Stimulated activated CD8-positive, alpha-beta memory T cell treated with anti-CD3 and anti-CD28 coated beads, Interleukin-15, amount 100 ng/mL, for 48 hours (primary cell): ENCODE measurements at regions not wholly inside any gene's neighbourhood (a gene's known extent, or its start where the extent isn't known, plus 50 kb on each side); places are given as distances from the start of the nearest gene placed in this dataset.
A peak's percentile ranks its signal among the peaks of the same experiment; 100 is the strongest.

Experiments used
- DNase-seq, 2 donors: peaks; one replicate each; pipeline ENCODE4 v3.0.0-alpha.2; 2020; ENCODE audit warnings: low read depth in 2 of 2

- DNase-seq: no peak
Measured at GRCh38 chr1:9179463-9180110, 50.7 kb upstream of the GPR157 start.

- DNase-seq: no peak
Measured at GRCh38 chr1:9180111-9180819, 51.4 kb upstream of the GPR157 start.

GRCh38 chr1:9181176-9181906 lies 52.4 kb upstream of the GPR157 start:
- peak; percentile 40 to 43 for DNase-seq

DNA sequence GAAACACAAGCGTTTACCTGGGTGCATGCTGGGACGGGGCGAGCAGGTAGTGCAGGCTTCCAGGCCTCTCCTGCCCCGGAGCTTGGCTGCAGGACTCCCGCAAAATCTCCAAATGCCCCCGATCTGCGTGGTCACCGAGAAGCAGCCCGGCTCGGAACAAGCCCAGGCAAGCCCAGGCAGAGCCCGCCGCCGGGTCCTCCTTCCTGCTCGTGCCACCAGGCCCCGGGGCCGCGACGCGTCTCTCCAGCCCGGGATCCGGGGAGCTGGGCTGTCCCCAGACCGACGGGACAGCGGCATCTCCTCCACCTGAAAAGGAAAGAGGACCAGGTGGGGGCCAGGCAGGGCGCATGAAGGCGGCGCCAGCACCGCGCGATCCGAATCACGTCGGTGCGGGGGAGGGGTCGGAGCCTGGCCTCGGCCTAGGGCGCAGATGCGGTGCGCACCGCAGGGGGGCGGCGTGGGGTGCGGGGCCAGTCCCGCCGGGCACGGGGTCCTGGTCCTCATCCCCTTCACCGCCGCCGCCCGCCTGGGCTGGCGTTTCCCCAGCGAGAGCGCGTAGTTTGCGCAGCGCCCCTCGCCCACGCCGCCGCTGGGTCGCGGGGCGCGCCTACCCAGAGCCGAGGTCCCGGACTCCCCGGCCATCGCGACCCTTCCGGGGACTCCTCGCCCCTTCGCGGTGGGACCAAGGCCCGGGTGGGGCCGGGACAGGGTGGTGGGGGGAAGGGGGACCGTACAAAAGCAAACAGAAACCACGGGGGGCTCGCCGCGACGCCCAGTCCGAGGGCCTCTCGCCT lies 52.4 kb upstream of the H6PD start:
- no peak for DNase-seq

DNA sequence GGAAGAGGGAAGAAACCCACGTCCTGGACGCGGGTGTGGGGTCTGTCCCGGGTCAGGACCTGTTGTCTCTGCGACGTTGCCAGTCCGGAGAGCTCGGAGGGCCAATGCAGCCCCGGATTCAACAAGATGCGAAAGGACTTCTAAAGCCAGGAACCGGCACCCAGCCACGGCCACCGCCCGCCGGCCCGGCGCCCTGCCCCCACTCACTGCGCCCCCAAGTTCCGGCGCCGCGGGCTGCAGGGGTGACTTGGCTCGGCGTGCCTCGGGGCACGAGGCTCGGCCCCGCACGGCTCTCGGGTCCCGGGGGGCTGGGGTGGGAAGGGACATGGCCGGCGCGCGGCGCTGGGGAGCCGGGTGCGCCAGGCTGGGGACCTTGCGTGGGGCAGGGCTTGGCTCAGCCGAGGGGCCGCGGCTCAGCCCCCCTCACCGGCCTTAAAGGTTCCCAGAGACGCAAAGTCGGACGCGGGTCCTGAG lies 51.8 kb upstream of the H6PD start:
- DNase-seq: no peak

DNA sequence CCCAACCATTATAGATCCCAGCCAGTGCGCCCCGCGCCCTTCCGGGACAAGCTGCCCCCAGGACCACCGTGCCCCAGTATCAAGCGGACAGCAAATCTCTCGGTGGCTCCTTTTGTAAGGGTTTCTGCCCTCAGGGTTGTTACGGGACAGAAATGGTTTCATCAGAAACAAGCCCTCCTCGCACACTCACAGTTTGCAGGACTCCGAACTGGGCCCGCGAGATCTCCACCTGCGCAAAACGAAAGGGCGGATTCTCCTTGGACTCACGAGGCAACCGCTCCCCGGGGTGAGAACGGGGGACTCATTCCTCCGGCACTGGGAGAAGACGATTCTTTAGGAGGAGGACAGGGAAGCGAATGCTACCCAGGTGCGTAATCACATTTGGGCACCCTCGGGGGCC lies 51.1 kb upstream of the H6PD start:
- no peak for DNase-seq

DNA sequence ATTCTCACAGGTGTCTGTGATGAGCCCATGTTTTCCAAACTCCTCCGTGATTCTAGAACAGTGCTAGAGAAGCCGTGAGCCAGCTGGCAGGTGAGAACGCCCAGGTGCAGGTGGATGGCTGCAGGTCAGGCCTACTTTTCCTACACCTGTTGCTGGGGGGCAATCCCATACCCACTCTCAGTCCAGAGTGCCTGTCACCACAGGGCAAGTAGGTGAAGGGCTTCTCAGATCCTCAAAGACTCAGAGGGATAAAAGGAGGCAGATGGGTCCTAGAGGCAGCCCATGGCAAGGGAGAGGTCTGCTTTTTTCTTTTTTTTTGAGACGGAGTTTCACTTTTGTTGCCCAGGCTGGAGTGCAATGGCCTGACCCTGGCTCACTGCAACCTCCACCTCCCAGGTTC lies 50.7 kb upstream of the H6PD start:
- no peak for DNase-seq

- DNase-seq: no peak
Measured at GRCh38 chr1:9184749-9185148, 49.8 kb upstream of the H6PD start.
